Peyer's patch (tissue), 4 donors: ENCODE measurements at regions not wholly inside any gene's neighbourhood (a gene's known extent, or its start where the extent isn't known, plus 50 kb on each side); places are given as distances from the start of the nearest gene placed in this dataset.

Experiments
- DNase-seq, 3 donors: peaks; one replicate each; pipeline ENCODE4 v3.0.0-alpha.2; 2017 to 2019
- H3K27ac ChIP-seq, 4 donors: fragments of 200-600 bp; sonication (generic); one replicate each; pipeline ENCODE4 v1.5.1; 2016 to 2019
- H3K27me3 ChIP-seq, 2 donors: fragments of 200-600 bp; sonication (generic); one replicate each; pipeline ENCODE4 v1.5.1; 2019
- H3K36me3 ChIP-seq, 3 donors: fragments of 200-600 bp; sonication (generic); one replicate each; pipeline ENCODE4 v1.5.1; 2016 to 2019
- H3K4me1 ChIP-seq, 4 donors: fragments of 200-600 bp; sonication (generic); one replicate each; pipeline ENCODE4 v1.5.1; 2016 to 2019
- H3K4me3 ChIP-seq, 4 donors: fragments of 200-600 bp; sonication (generic); 1 replicate in 3 of 4; 2 replicates in 1 of 4; pipeline ENCODE4 v1.5.1; 2016 to 2019; ENCODE audit warnings: mild to moderate bottlenecking in 1 of 4
- H3K9me3 ChIP-seq, 4 donors: fragments of 200-600 bp; sonication (generic); one replicate each; pipeline ENCODE4 v1.5.1; 2016 to 2019; ENCODE audit warnings: mild to moderate bottlenecking in 1 of 4
- POLR2A ChIP-seq, 2 donors: fragments of 450-650 bp; IDR thresholded peaks; one replicate each; pipeline ENCODE4 v1.5.1; 2017; ENCODE audit warnings: antibody characterized with exemption in 2 of 2, mild to moderate bottlenecking in 2 of 2, moderate library complexity in 2 of 2
- TF ChIP-seq, protein P1 (sequence below), 6 experiments: fragments of 450-650 bp in 4 of 6; fragments of 200-600 bp in 2 of 6; sonication (generic) in 1 of 6; IDR thresholded peaks; one replicate each; pipeline ENCODE4 v1.5.1; 2017 to 2019; ENCODE audit warnings: antibody characterized with exemption in 6 of 6, mild to moderate bottlenecking in 3 of 6, moderate library complexity in 1 of 6

- Histone ChIP-seq H3K27me3 (no peaks in the 10 kb centered on the region), H3K36me3 (no peaks in the 10 kb centered on the region), H3K4me1 (no peaks in the 10 kb centered on the region), H3K4me3 (no peak overlapping the region), H3K27ac (peak overlapping the region; percentile 65 to 83 (median 74)), H3K9me3 (no peaks in the 10 kb centered on the region)
- DNase-seq = peak; percentile 30 to 87 (median 65)
- TF ChIP-seq POLR2A (IDR thresholded peaks at IDR 0.05) = no peak
- TF ChIP-seq, protein P1, sequence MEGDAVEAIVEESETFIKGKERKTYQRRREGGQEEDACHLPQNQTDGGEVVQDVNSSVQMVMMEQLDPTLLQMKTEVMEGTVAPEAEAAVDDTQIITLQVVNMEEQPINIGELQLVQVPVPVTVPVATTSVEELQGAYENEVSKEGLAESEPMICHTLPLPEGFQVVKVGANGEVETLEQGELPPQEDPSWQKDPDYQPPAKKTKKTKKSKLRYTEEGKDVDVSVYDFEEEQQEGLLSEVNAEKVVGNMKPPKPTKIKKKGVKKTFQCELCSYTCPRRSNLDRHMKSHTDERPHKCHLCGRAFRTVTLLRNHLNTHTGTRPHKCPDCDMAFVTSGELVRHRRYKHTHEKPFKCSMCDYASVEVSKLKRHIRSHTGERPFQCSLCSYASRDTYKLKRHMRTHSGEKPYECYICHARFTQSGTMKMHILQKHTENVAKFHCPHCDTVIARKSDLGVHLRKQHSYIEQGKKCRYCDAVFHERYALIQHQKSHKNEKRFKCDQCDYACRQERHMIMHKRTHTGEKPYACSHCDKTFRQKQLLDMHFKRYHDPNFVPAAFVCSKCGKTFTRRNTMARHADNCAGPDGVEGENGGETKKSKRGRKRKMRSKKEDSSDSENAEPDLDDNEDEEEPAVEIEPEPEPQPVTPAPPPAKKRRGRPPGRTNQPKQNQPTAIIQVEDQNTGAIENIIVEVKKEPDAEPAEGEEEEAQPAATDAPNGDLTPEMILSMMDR (IDR thresholded peaks at IDR 0.05) = no peak
Measured at GRCh38 chr6:170049641-170050561, 241.0 kb downstream of the DLL1 start.

DNA sequence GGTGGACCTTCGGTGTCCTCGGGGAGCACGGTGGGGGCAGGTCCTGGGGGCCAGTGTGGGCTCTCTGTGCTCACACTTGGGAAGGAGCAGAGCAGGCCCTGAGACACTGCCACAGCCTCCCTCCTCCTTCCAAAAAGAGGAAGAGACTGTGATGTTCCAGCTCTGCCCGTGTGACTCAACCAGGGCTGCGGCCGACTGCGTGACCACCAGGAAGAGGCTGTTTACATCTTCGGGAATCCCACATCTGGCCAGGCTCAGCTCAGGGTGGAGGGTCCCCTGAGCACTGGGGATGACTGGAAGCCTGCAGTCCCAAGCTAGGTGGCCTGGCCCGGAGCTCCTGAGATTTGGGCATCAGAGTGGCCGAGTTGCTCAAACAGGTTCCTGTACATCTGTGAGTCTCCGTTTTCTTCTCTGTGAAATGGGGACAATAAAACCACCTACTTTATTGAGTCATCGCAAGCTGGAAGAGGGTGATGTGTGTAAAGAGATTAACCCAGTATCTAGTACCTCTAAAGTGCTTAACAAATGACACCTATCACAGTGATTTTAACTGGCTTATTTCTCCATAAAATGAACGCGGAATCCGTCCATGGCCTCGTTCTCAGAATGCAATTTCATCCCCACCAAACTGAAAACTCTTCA is 242.1 kb downstream of the DLL1 start:
- H3K4me3 ChIP-seq = no peak overlapping the region
- H3K4me1 ChIP-seq = no peaks in the 10 kb centered on the region
- TF ChIP-seq, protein P1 (IDR thresholded peaks at IDR 0.05) = no peak
- TF ChIP-seq POLR2A (IDR thresholded peaks at IDR 0.05) = no peak
- peak overlapping the region; percentile 65 to 83 (median 74) for H3K27ac ChIP-seq
- no peaks in the 10 kb centered on the region for H3K9me3 ChIP-seq
- H3K36me3 ChIP-seq = no peaks in the 10 kb centered on the region
- DNase-seq = peak in 2 of 3 donors; percentile 64 to 82
- H3K27me3 ChIP-seq = no peaks in the 10 kb centered on the region

- peak in 1 of 3 donors; percentile 36 for DNase-seq
- Histone ChIP-seq H3K4me3 (no peak overlapping the region), H3K27ac (peak overlapping the region; percentile 65 to 83 (median 74)), H3K27me3 (no peaks in the 10 kb centered on the region), H3K4me1 (no peaks in the 10 kb centered on the region), H3K9me3 (no peaks in the 10 kb centered on the region), H3K36me3 (no peaks in the 10 kb centered on the region)
- TF ChIP-seq, protein P1 (IDR thresholded peaks at IDR 0.05) = no peak
- TF ChIP-seq POLR2A (IDR thresholded peaks at IDR 0.05) = no peak
Measured at GRCh38 chr6:170047823-170048222, 243.1 kb downstream of the DLL1 start.

GRCh38 chr6:170046791-170047626 is 243.9 kb downstream of the DLL1 start:
- Histone ChIP-seq H3K9me3 (no peaks in the 10 kb centered on the region), H3K36me3 (no peaks in the 10 kb centered on the region), H3K4me1 (no peaks in the 10 kb centered on the region), H3K4me3 (no peak overlapping the region), H3K27ac (peak overlapping the region in 3 of 4 donors; percentile 25 to 83 (median 83)), H3K27me3 (no peaks in the 10 kb centered on the region)
- no peak for TF ChIP-seq POLR2A (IDR thresholded peaks at IDR 0.05)
- TF ChIP-seq, protein P1 (IDR thresholded peaks at IDR 0.05) = no peak
- peak in 2 of 3 donors; percentile 16 to 49 for DNase-seq

- Histone ChIP-seq H3K4me1 (no peaks in the 10 kb centered on the region), H3K4me3 (no peak overlapping the region), H3K36me3 (no peaks in the 10 kb centered on the region), H3K27me3 (no peaks in the 10 kb centered on the region), H3K9me3 (no peaks in the 10 kb centered on the region), H3K27ac (peak overlapping the region in 3 of 4 donors; percentile 47 to 83 (median 55))
- DNase-seq = peak in 2 of 3 donors; percentile 26 to 47
- TF ChIP-seq POLR2A (IDR thresholded peaks at IDR 0.05) = no peak
- TF ChIP-seq, protein P1 (IDR thresholded peaks at IDR 0.05) = no peak
Measured at GRCh38 chr6:170045981-170046667, 244.8 kb downstream of the DLL1 start.
